ENCODE measurements at regions not wholly inside any gene's neighbourhood (a gene's known extent, or its start where the extent isn't known, plus 50 kb on each side); places are given as distances from the start of the nearest gene placed in this dataset.

- no peak for ATAC-seq
- no peak for DNase-seq (ENCODE audit: low spot score)
- Mint-ChIP-seq H3K36me3 (peaks cover 18% of the 10 kb centered on the region), H3K9me3 (peaks cover 27% of the 10 kb centered on the region), H3K4me3 (no peak overlapping the region), H3K27ac (no peak overlapping the region), H3K4me1 (peaks cover 16% of the 10 kb centered on the region), H3K27me3 (ENCODE audit: low read depth) (no peaks in the 10 kb centered on the region)
- ChIA-PET POLR2A (no interaction called here), CTCF (interaction anchor here (1.2 to 1.7 kb wide), 4 partner anchors 11 to 59 kb away, joined by 4 to 36 read pairs (median 7); no protein-coding TSS in a partner anchor)
- TF ChIP-seq ERG (CRISPR knock-in tag; IDR thresholded peaks at IDR 0.05) (no peak), NR3C1 (CRISPR knock-in tag; conservative IDR thresholded peaks at IDR 0.05; ENCODE audit: low read depth) (no peak), KAT7 (CRISPR knock-in tag; IDR thresholded peaks at IDR 0.05; ENCODE audit: borderline replicate concordance) (no peak), ZNF425 (CRISPR knock-in tag; conservative IDR thresholded peaks at IDR 0.05) (no peak), ZNF138 (CRISPR knock-in tag; conservative IDR thresholded peaks at IDR 0.05) (no peak), ZNF423 (CRISPR knock-in tag; IDR thresholded peaks at IDR 0.05) (no peak), EMX1 (CRISPR knock-in tag; IDR thresholded peaks at IDR 0.05) (no peak), TCF7 (CRISPR knock-in tag; IDR thresholded peaks at IDR 0.05; ENCODE audit: low read depth) (no peak), ZNF281 (CRISPR knock-in tag; IDR thresholded peaks at IDR 0.05) (no peak), TEAD1 (CRISPR knock-in tag; IDR thresholded peaks at IDR 0.05) (no peak), HMGA2 (CRISPR knock-in tag; IDR thresholded peaks at IDR 0.05) (no peak), CREM (CRISPR knock-in tag; IDR thresholded peaks at IDR 0.05) (no peak), ZNF219 (CRISPR knock-in tag; IDR thresholded peaks at IDR 0.05; ENCODE audit: borderline replicate concordance) (no peak)
Measured at GRCh38 chr10:33067481-33067880, 109.5 kb upstream of the ITGB1 start.

- ATAC-seq (peak; percentile 74), DNase-seq (ENCODE audit: low spot score) (no peak)
- ChIA-PET POLR2A (interaction anchor here (0.9 to 1.0 kb wide), 2 partner anchors 9 to 1245 kb away, joined by 3 read pairs; no protein-coding TSS in a partner anchor), CTCF (interaction anchor here (0.6 to 1.7 kb wide), 39 partner anchors 9 to 266 kb away, joined by 3 to 36 read pairs (median 4); no protein-coding TSS in a partner anchor)
- Mint-ChIP-seq H3K27me3 (ENCODE audit: low read depth) (no peaks in the 10 kb centered on the region), H3K9me3 (peaks cover 19% of the 10 kb centered on the region), H3K4me3 (no peak overlapping the region), H3K36me3 (peaks cover 11% of the 10 kb centered on the region), H3K27ac (no peak overlapping the region), H3K4me1 (peaks cover 8% of the 10 kb centered on the region)
- TF ChIP-seq ERG (CRISPR knock-in tag; IDR thresholded peaks at IDR 0.05) (no peak), NFYB (CRISPR knock-in tag; conservative IDR thresholded peaks at IDR 0.05; ENCODE audit: low read depth) (no peak), MLX (CRISPR knock-in tag; IDR thresholded peaks at IDR 0.05) (no peak), PRRX2 (CRISPR knock-in tag; IDR thresholded peaks at IDR 0.05) (no peak), ZNF671 (CRISPR knock-in tag; IDR thresholded peaks at IDR 0.05) (no peak), ZNF263 (CRISPR knock-in tag; IDR thresholded peaks at IDR 0.05; ENCODE audit: low read depth) (no peak), ZMAT4 (CRISPR knock-in tag; IDR thresholded peaks at IDR 0.05) (no peak), ZBTB43 (CRISPR knock-in tag; IDR thresholded peaks at IDR 0.05) (no peak), MAX (CRISPR knock-in tag; IDR thresholded peaks at IDR 0.05) (no peak), USF1 (CRISPR knock-in tag; IDR thresholded peaks at IDR 0.05) (no peak), GABPB1 (CRISPR knock-in tag; IDR thresholded peaks at IDR 0.05) (no peak)
Measured at GRCh38 chr10:33066558-33067236, 108.7 kb upstream of the ITGB1 start.

Data from WTC11 (cell line).